CD4-positive, CD25-positive, alpha-beta regulatory T cell (primary cell): ENCODE measurements at regions not wholly inside any gene's neighbourhood (a gene's known extent, or its start where the extent isn't known, plus 50 kb on each side); places are given as distances from the start of the nearest gene placed in this dataset.
"Not testable (repeated sequence)": the region's sequence is repeated elsewhere in the genome, so short reads cannot be mapped to it uniquely, and the experiment has no call there.

ENCODE experiments used
- ATAC-seq, 2 donors: fragments of 150-1000 bp; cut with Tn5 transposase; one replicate each; pipeline ENCODE4 v1.10.0; 2021; ENCODE audit warnings: low read depth in 2 of 2, moderate number of reproducible peaks in 2 of 2, moderate library complexity in 1 of 2
- DNase-seq, 3 donors: peaks; one replicate each; pipeline versions ENCODE4 v3.0.0 to v3.0.0-alpha.2; 2012 to 2022; ENCODE audit warnings: mixed read lengths in 1 of 3
- H3K27ac ChIP-seq: one replicate; pipeline ENCODE4 v1.7.0; 2013; ENCODE audit warnings: mild to moderate bottlenecking, low read length; ENCODE audit not compliant: insufficient read depth, poor library complexity, severe bottlenecking
- H3K27me3 ChIP-seq: one replicate; pipeline ENCODE4 v1.7.0; 2013; ENCODE audit warnings: low read length; ENCODE audit not compliant: control insufficient read depth, insufficient read depth
- H3K36me3 ChIP-seq: one replicate; pipeline ENCODE4 v1.7.0; 2013; ENCODE audit warnings: mild to moderate bottlenecking, low read length, moderate library complexity; ENCODE audit not compliant: control insufficient read depth, insufficient read depth
- H3K4me1 ChIP-seq: 2 replicates; pipeline ENCODE4 v1.7.0; 2013; ENCODE audit warnings: mild to moderate bottlenecking, low read length; ENCODE audit not compliant: insufficient read depth, control insufficient read depth, poor library complexity, severe bottlenecking
- H3K4me3 ChIP-seq: one replicate; pipeline ENCODE4 v1.7.0; 2013; ENCODE audit warnings: low read depth, mild to moderate bottlenecking, low read length, moderate library complexity
- H3K9me3 ChIP-seq, 2 experiments: 1 replicate in 1 of 2; 2 replicates in 1 of 2; pipeline ENCODE4 v1.7.0; 2013; ENCODE audit warnings: low read length in 2 of 2, mild to moderate bottlenecking in 1 of 2, moderate library complexity in 1 of 2; ENCODE audit not compliant: control insufficient read depth in 2 of 2
- H3K27ac Mint-ChIP-seq, 3 donors: one replicate each; pipeline ENCODE4 v1.8.0; 2020 to 2022; ENCODE audit warnings: mild to moderate bottlenecking in 3 of 3, mixed read lengths in 3 of 3, moderate library complexity in 2 of 3
- H3K27me3 Mint-ChIP-seq: one replicate; pipeline ENCODE4 v1.8.0; 2022; ENCODE audit warnings: mild to moderate bottlenecking, mixed read lengths
- H3K36me3 Mint-ChIP-seq: one replicate; pipeline ENCODE4 v1.8.0; 2020; ENCODE audit warnings: mixed read lengths
- H3K4me1 Mint-ChIP-seq, 4 donors: one replicate each; pipeline ENCODE4 v1.8.0; 2020 to 2022; ENCODE audit warnings: mixed read lengths in 4 of 4, mild to moderate bottlenecking in 1 of 4
- H3K4me3 Mint-ChIP-seq, 4 donors: one replicate each; pipeline ENCODE4 v1.8.0; 2020 to 2022; ENCODE audit warnings: mild to moderate bottlenecking in 4 of 4, mixed read lengths in 4 of 4, moderate library complexity in 3 of 4
- H3K9me3 Mint-ChIP-seq, 7 donors: one replicate each; pipeline ENCODE4 v1.8.0; 2020 to 2022; ENCODE audit warnings: mixed read lengths in 7 of 7, mild to moderate bottlenecking in 3 of 7, moderate library complexity in 2 of 7

- Histone ChIP-seq H3K4me3 (no peak overlapping the region), H3K9me3 (no peaks in the 10 kb centered on the region), H3K27ac (no peak overlapping the region), H3K27me3 (no peaks in the 10 kb centered on the region), H3K4me1 (no peaks in the 10 kb centered on the region), H3K36me3 (no peaks in the 10 kb centered on the region)
- H3K4me3 Mint-ChIP-seq = no peak overlapping the region
- ATAC-seq = no peak
- DNase-seq = no peak
- no peak overlapping the region for H3K27ac Mint-ChIP-seq
- no peaks in the 10 kb centered on the region for H3K4me1 Mint-ChIP-seq
- H3K9me3 Mint-ChIP-seq = peaks cover 0 to 9% (median 1%) of the 10 kb centered on the region in 7 donors
- H3K36me3 Mint-ChIP-seq = no peaks in the 10 kb centered on the region
- H3K27me3 Mint-ChIP-seq = no peaks in the 10 kb centered on the region
These were observed 206.4 kb upstream of the FERD3L start for GRCh38 chr7:19351341-19352304.

GRCh38 chr7:19339512-19339911, 194.3 kb upstream of the FERD3L start:
- Histone ChIP-seq H3K4me3 (no peak overlapping the region), H3K36me3 (no peaks in the 10 kb centered on the region), H3K4me1 (no peaks in the 10 kb centered on the region), H3K27me3 (no peaks in the 10 kb centered on the region), H3K27ac (no peak overlapping the region), H3K9me3 (peaks cover 0 to 7% of the 10 kb centered on the region in 2 experiments)
- Mint-ChIP-seq H3K27me3 (no peaks in the 10 kb centered on the region), H3K27ac (no peak overlapping the region), H3K4me1 (no peaks in the 10 kb centered on the region), H3K9me3 (peaks cover 0 to 16% (median 0%) of the 10 kb centered on the region in 7 donors), H3K36me3 (no peaks in the 10 kb centered on the region), H3K4me3 (no peak overlapping the region)
- no peak for DNase-seq
- ATAC-seq = no peak

- not testable (repeated sequence) for H3K4me3 Mint-ChIP-seq, H3K4me1 ChIP-seq, H3K36me3 ChIP-seq, H3K27ac Mint-ChIP-seq, H3K27me3 Mint-ChIP-seq, H3K4me3 ChIP-seq, H3K9me3 ChIP-seq, H3K27me3 ChIP-seq, ATAC-seq, DNase-seq, H3K4me1 Mint-ChIP-seq, H3K36me3 Mint-ChIP-seq, H3K27ac ChIP-seq
- peaks cover 0 to 18% (median 0%) of the 10 kb centered on the region in 7 donors for H3K9me3 Mint-ChIP-seq
These were observed 193.3 kb upstream of the FERD3L start for GRCh38 chr7:19338512-19338911.

GRCh38 chr7:19336836-19337383, 191.7 kb upstream of the FERD3L start:
- Histone ChIP-seq H3K27ac (no peak overlapping the region), H3K4me3 (no peak overlapping the region), H3K27me3 (no peaks in the 10 kb centered on the region), H3K9me3 (peaks cover 1 to 7% of the 10 kb centered on the region in 2 experiments), H3K4me1 (no peaks in the 10 kb centered on the region), H3K36me3 (no peaks in the 10 kb centered on the region)
- ATAC-seq (no peak), DNase-seq (no peak)
- Mint-ChIP-seq H3K36me3 (no peaks in the 10 kb centered on the region), H3K9me3 (peaks cover 0 to 14% (median 1%) of the 10 kb centered on the region in 7 donors), H3K4me3 (no peak overlapping the region), H3K4me1 (no peaks in the 10 kb centered on the region), H3K27me3 (no peaks in the 10 kb centered on the region), H3K27ac (no peak overlapping the region)

- no peaks in the 10 kb centered on the region for H3K36me3 ChIP-seq
- H3K9me3 Mint-ChIP-seq = peaks cover 0 to 17% (median 1%) of the 10 kb centered on the region in 7 donors
- H3K27me3 ChIP-seq = no peaks in the 10 kb centered on the region
- H3K27me3 Mint-ChIP-seq = no peaks in the 10 kb centered on the region
- ATAC-seq (no peak), DNase-seq (no peak)
- no peaks in the 10 kb centered on the region for H3K4me1 Mint-ChIP-seq
- no peak overlapping the region for H3K4me3 Mint-ChIP-seq
- H3K27ac ChIP-seq = no peak overlapping the region
- H3K4me1 ChIP-seq = no peaks in the 10 kb centered on the region
- H3K36me3 Mint-ChIP-seq = no peaks in the 10 kb centered on the region
- H3K4me3 ChIP-seq = no peak overlapping the region
- H3K27ac Mint-ChIP-seq = no peak overlapping the region
- H3K9me3 ChIP-seq = peaks cover 0 to 1% of the 10 kb centered on the region in 2 experiments
These were observed 188.5 kb upstream of the FERD3L start for GRCh38 chr7:19333706-19334105.

- Histone ChIP-seq H3K4me1 (no peaks in the 10 kb centered on the region), H3K9me3 (no peaks in the 10 kb centered on the region), H3K36me3 (no peaks in the 10 kb centered on the region), H3K27me3 (no peaks in the 10 kb centered on the region), H3K4me3 (no peak overlapping the region), H3K27ac (no peak overlapping the region)
- ATAC-seq (no peak), DNase-seq (no peak)
- Mint-ChIP-seq H3K4me1 (no peaks in the 10 kb centered on the region), H3K27ac (no peak overlapping the region), H3K4me3 (no peak overlapping the region), H3K9me3 (peaks cover 0 to 6% (median 2%) of the 10 kb centered on the region in 7 donors), H3K27me3 (no peaks in the 10 kb centered on the region), H3K36me3 (no peaks in the 10 kb centered on the region)
These were observed 181.8 kb upstream of the FERD3L start for GRCh38 chr7:19327018-19327417.

GRCh38 chr7:19322002-19322401, 176.8 kb upstream of the FERD3L start:
- no peaks in the 10 kb centered on the region for H3K9me3 ChIP-seq
- no peaks in the 10 kb centered on the region for H3K36me3 Mint-ChIP-seq
- H3K27ac Mint-ChIP-seq = no peak overlapping the region
- H3K27me3 ChIP-seq = no peaks in the 10 kb centered on the region
- no peak for DNase-seq
- H3K36me3 ChIP-seq = no peaks in the 10 kb centered on the region
- H3K4me1 Mint-ChIP-seq = no peaks in the 10 kb centered on the region
- no peak overlapping the region for H3K27ac ChIP-seq
- no peaks in the 10 kb centered on the region for H3K27me3 Mint-ChIP-seq
- no peak overlapping the region for H3K4me3 ChIP-seq
- no peak overlapping the region for H3K4me3 Mint-ChIP-seq
- H3K9me3 Mint-ChIP-seq = peaks cover 3 to 12% (median 6%) of the 10 kb centered on the region in 7 donors
- ATAC-seq = no peak
- H3K4me1 ChIP-seq = no peaks in the 10 kb centered on the region
